ENCODE measurements at regions not wholly inside any gene's neighbourhood (a gene's known extent, or its start where the extent isn't known, plus 50 kb on each side); places are given as distances from the start of the nearest gene placed in this dataset.
"Not testable (repeated sequence)": the region's sequence is repeated elsewhere in the genome, so short reads cannot be mapped to it uniquely, and the experiment has no call there.

GRCh38 chr3:14252321-14253021, 73.9 kb downstream of the LSM3 start:
- no peak for FAIRE-seq

GRCh38 chr3:14253022-14253706, 74.5 kb downstream of the LSM3 start:
- FAIRE-seq, result no peak

- FAIRE-seq, result no peak
Observed at GRCh38 chr3:14253707-14254382, 75.2 kb downstream of the LSM3 start.

DNA sequence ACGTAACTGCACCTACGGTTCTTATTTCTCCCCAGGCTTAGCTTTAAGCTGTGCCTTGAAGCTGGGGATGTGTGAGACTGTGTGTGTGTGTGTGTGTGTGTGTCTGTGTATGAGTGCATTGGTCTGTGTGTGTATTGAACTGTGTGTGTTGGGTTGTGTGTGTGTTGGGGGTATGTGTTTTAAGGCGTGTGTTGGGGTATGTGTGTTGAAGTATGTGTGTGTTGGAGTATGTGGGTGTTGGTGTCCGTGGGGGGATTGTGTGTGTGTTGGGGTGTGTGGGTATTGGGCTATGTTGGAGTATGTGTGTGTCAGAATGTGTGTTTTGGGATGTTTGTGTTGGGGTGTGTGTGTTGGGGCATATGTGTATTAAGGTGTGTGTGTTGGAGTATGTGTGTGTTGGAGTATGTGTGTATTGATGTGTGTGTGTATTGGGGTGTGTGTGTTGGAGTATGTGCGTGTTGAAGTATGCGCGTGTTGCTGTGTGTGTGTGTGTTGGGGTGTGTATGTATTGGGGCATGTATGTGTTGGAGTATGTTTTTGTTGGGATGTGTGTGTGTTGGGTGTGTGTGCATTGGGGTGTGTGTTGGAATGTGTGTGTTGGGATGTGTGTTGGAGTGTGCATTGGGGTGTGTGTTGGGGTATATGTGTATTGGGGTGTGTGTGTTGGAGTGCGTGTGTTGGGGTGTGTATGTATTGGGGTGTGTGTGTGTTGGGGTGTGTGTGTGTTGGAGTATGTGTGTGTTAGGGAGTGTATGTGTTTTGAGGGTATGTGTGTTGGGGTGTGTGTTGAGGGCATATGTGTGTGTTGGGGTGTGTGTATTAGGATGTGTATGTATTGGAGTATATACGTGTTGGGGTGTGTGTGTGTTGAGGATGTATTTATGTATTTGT, 76.4 kb downstream of the LSM3 start:
- no peak for FAIRE-seq

- no peak for FAIRE-seq
Observed at GRCh38 chr3:14256046-14256445, 77.4 kb downstream of the LSM3 start.

DNA sequence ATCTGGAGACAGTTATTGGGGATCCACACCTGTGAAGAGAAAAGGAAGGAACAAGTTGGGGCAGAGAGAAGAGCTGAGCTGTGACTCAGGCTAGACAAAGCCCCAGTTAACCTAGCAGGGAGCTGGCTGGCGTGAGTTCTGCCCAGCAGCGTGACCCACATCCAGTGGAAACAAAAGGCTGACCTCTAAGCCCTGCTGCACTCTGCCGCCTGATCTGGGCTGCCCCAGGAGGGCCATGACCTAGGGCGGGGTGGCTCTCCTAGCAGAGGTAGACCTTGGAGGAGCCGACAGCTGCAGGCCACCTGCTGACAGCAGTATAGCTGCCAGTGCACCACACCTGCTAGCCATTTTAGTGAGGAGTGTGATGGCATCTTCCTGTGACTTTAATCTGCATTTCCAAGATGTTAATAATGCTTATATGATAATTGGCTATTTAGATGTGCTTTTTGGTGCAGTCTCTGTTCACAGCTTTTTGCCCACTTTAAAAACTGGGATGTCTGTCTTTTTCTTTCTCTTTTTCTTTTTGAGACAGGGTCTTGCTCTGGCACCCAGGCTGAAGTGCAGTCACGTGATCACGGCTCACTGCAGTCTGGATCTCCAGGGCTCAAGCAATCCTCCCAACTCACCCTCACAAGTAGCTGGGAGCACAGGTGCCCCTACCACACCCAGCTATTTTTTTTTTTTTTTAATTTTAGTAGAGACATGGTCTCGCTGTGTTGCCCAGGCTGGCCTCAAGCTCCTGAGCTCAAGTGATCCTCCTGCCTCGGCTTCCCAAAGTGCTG, 78.1 kb downstream of the LSM3 start:
- FAIRE-seq, result no peak

DNA sequence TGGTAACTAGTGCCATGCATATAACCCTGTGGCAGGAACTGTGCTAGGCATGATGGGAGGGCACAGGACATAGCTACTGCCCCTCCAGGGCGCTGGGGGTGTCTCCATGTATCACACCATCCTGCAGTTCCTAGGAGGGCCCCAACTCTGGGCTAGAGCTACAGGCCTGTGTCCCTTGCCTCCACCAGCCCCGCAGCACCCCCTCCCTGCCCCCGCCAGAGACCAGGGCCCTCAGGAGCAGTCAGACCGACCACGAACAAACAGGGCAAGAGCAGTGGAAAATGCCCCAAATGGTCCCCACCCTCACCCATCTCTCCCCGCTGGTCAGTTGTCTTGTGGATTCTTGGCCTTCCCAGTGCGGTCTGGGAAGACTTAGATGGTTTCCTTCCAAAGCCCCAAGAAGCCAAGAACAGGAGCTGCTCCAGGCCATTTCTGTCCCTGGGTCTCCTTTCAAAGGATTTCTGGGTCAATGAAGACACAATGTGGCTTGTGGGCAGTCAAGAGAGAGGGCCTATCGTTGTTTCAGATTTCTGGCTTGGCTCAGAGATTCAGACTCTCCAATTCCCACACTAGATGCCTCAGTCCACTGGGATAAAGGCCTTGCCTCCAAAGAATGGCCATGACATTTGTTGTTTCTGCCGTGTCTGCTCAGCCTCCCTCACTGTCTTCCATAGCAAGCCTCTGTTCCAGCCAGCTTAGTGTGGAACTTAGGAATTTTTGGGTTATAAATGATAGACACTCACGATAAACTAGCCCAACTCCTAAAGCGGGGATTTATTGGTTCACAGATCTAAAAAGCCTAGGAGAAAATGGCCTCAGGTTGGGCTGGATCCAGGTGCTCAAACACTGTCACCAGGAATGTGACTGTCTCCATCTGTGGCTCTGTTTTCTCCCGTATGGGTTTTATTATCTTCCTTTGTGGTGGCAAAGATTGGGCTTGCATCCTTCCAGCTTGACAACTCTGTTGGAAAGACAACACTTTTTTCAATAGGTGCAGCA, 80.6 kb downstream of the LSM3 start:
- no peak for FAIRE-seq

DNA sequence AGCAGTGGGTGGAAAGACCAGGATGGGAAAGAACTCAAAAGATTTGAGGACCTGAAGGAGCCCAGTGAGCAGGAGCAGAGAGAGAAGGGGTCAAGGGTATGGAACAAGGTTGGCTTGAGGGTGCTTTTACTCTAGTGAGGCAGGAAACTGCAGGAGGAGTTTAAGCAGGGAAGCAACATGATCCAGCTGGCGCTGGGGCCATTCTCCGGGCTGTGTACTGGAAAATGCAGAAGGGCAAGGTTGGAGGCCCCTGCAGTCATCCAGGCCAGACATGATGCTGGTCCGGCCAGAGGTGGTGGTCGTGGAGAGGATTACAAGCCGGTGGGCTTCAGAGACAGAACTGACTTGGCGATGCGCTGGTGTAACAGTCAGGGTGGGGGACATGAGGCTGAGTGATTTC, 81.8 kb downstream of the LSM3 start:
- FAIRE-seq, result no peak

- no peak for FAIRE-seq
Observed at GRCh38 chr3:14261229-14261628, 82.6 kb downstream of the LSM3 start.

DNA sequence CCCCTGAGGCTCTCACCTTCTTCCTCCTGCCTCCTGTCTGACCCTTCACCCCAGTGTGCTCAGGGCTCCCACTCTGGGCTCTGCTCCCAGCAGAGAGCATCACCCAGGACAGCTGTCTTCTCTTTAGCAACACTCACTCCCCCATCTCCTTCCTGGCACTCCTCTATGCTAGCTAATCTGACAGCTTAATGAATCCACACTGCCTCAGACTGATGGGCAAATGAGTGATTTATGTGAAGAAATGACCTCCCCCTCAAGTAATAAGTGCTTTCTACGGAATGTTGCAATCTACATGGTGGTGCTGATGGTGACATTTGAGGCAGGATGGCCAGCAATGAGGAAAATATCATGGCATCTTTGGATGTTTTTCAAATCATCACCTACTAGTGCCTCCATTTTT, 83.6 kb downstream of the LSM3 start:
- FAIRE-seq, result no peak

DNA sequence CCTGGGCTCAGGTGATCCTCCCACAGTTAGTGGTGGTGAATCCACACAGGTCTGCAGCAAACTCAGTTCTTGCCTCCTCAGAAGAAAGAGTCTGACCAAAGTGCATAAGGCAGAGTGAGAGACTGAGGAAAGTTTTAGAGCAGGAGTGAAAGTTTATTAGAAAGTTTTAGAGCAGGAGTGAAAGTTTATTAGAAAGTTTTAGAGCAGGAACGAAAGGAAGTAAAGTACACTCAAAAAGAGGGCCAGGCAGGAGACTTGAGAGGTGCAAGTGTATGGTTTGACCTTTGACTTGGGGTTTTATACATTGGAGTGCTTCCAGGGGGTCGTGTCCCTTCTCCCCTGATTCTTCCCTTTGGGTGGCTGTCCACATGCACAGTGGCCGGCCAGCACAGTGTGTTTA, 84.2 kb downstream of the LSM3 start:
- FAIRE-seq, result no peak

DNA sequence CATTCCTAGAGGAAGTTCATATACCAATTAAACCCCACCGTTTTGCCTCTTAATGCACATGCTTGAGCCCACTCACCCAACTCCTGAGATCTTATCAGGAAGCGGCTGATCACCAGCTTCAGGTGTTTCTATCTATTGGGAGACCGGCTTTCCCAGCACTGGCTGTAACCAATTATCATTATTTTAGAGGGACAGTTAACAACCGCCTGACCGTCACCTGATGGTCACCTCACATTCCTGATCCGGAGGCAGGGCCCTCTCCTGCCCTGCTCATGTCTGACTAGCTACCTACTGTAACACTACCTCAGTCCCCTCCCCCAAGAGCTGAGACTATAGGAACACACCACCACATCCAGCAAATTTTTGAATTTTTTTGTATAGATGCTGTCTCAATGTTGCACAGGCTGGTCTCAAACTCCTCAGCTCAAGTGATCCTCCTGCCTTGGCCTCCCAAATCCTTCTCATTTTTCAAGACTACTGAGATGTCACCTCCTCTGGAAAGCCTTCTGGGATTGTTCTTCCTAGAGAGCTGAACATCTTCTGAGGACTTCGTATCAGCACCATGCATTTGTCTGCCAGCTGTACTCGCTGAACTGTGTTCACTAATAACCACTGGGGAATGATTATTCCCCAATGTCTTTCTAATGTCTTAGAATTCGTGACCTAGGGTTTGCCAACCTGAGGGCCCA, 84.8 kb downstream of the LSM3 start:
- no peak for FAIRE-seq

- no peak for FAIRE-seq
Observed at GRCh38 chr3:14265246-14265962, 86.8 kb downstream of the LSM3 start.

GRCh38 chr3:14266361-14266760, 87.7 kb downstream of the LSM3 start:
- FAIRE-seq, result no peak

GRCh38 chr3:14267976-14268375, 89.4 kb downstream of the LSM3 start:
- no peak for FAIRE-seq

DNA sequence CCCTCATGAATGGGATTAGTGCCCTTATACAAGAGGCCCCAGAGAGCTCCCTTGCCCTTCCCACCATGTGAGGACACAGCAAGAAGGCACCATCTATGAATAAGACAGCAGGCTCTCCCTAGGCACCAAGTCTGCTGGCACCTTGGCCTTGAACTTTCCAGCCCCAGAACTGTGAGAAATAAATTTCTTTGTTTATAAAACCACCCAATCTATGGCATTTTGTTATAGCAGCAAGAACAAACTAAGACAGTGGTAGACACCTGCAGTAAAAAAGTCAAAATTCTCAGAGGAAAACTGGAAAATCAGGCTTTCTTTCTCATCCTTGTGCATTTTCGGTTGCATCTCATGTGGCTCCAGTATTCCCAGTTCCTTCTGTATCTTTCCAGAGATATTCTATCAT, 90.3 kb downstream of the LSM3 start:
- no peak for FAIRE-seq

DNA sequence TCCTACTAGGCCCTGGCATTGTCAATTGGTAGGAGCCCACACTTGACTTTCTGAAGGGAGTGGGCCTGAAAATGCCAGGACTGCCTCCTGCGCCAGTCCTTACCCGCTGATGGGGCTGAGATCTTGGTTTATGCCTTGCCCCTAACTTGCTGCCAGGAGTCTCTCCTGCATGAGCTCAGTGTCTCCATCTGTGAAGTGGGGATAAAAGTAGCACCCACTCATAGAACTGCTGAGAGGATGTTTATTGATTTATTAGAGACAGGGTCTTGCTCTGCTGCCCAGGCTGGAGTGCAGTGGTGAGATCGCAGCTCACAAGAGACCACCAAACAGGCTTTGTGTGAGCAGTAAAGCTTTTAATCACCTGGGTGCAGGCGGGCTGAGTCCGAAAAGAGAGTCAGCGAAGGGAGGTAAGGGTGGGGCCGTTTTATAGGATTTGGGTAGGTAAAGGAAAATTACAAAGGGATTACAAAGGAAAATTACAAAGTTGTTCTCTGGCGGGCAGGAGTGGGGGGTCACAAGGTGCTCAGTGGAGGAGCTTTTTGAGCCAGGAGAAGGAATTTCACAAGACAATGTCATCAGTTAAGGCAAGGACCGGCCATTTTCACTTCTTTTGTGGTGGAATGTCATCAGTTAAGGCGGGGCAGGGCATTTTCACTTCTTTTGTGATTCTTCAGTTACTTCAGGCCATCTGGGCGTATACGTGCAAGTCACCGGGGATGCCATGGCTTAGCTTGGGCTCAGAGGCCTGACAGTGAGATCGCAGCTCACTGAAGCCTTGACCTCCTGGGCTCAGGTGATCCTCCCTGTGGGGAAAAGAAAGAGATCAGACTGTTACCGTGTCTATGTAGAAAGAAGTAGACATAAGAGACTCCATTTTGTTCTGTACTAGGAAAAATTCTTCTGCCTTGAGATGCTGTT, 93.7 kb downstream of the LSM3 start:
- not testable (repeated sequence) for FAIRE-seq

DNA sequence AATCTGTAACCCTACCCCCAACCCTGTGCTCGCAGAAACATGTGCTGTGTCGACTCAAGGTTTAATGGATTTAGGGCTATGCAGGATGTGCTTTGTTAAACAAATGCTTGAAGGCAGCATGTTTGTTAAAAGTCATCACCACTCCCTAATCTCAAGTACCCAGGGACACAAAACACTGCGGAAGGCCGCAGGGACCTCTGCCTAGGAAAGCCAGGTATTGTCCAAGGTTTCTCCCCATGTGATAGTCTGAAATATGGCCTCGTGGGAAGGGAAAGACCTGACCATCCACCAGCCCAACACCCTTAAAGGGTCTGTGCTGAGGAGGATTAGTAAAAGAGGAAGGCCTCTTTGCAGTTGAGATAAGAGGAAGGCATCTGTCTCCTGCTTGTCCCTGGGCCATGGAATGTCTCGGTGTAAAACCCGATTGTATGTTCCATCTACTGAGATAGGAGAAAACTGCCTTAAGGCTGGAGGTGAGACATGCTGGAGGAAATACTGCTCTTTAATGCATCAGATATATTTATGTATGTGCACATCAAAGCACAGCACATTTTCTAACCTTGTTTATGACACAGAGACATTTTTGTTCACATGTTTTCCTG, 94.4 kb downstream of the LSM3 start:
- FAIRE-seq, result not testable (repeated sequence)
